ENCODE measurements at regions not wholly inside any gene's neighbourhood (a gene's known extent, or its start where the extent isn't known, plus 50 kb on each side); places are given as distances from the start of the nearest gene placed in this dataset.
"Not testable (repeated sequence)": the region's sequence is repeated elsewhere in the genome, so short reads cannot be mapped to it uniquely, and the experiment has no call there.

GRCh38 chr13:78875792-78876580, 217.0 kb upstream of the OBI1 start:
- peak; percentile 42 for DNase-seq (ENCODE audit: low read depth, low spot score)

GRCh38 chr13:78868991-78869390, 210.0 kb upstream of the OBI1 start:
- DNase-seq (ENCODE audit: low read depth, low spot score): no peak

GRCh38 chr13:78867655-78868054, 208.7 kb upstream of the OBI1 start:
- no peak for DNase-seq (ENCODE audit: low read depth, low spot score)

GRCh38 chr13:78866076-78866475, 207.1 kb upstream of the OBI1 start:
- DNase-seq (ENCODE audit: low read depth, low spot score): not testable (repeated sequence)

- no peak for DNase-seq (ENCODE audit: low read depth, low spot score)
Observed at GRCh38 chr13:78862446-78862845, 203.5 kb upstream of the OBI1 start.

GRCh38 chr13:78852709-78853108, 193.8 kb upstream of the OBI1 start:
- no peak for DNase-seq (ENCODE audit: low read depth, low spot score)

GRCh38 chr13:78845656-78846365, 186.9 kb upstream of the OBI1 start:
- DNase-seq (ENCODE audit: low read depth, low spot score): no peak

GRCh38 chr13:78844106-78844505, 185.2 kb upstream of the OBI1 start:
- no peak for DNase-seq (ENCODE audit: low read depth, low spot score)

- DNase-seq (ENCODE audit: low read depth, low spot score): no peak
Observed at GRCh38 chr13:78841358-78841963, 182.5 kb upstream of the OBI1 start.

- no peak for DNase-seq (ENCODE audit: low read depth, low spot score)
Observed at GRCh38 chr13:78836238-78836784, 177.4 kb upstream of the OBI1 start.

- no peak for DNase-seq (ENCODE audit: low read depth, low spot score)
Observed at GRCh38 chr13:78832461-78832860, 173.5 kb upstream of the OBI1 start.

GRCh38 chr13:78830508-78830907, 171.6 kb upstream of the OBI1 start:
- DNase-seq (ENCODE audit: low read depth, low spot score): no peak

- no peak for DNase-seq (ENCODE audit: low read depth, low spot score)
Observed at GRCh38 chr13:78829821-78830220, 170.9 kb upstream of the OBI1 start.

- peak; percentile 5 for DNase-seq (ENCODE audit: low read depth, low spot score)
Observed at GRCh38 chr13:78827471-78827870, 168.5 kb upstream of the OBI1 start.

GRCh38 chr13:78826936-78827335, 168.0 kb upstream of the OBI1 start:
- DNase-seq (ENCODE audit: low read depth, low spot score): no peak

- no peak for DNase-seq (ENCODE audit: low read depth, low spot score)
Observed at GRCh38 chr13:78826312-78826711, 167.4 kb upstream of the OBI1 start.

- DNase-seq (ENCODE audit: low read depth, low spot score): no peak
Observed at GRCh38 chr13:78820541-78820940, 161.6 kb upstream of the OBI1 start.

GRCh38 chr13:78816592-78816991, 157.6 kb upstream of the OBI1 start:
- no peak for DNase-seq (ENCODE audit: low read depth, low spot score)

GRCh38 chr13:78816154-78816553, 157.2 kb upstream of the OBI1 start:
- DNase-seq (ENCODE audit: low read depth, low spot score): no peak

GRCh38 chr13:78806457-78806856, 147.5 kb upstream of the OBI1 start:
- DNase-seq (ENCODE audit: low read depth, low spot score): no peak

- DNase-seq (ENCODE audit: low read depth, low spot score): no peak
Observed at GRCh38 chr13:78802912-78803311, 144.0 kb upstream of the OBI1 start.

- DNase-seq (ENCODE audit: low read depth, low spot score): no peak
Observed at GRCh38 chr13:78787190-78787589, 128.2 kb upstream of the OBI1 start.
